Left renal cortex interstitium (tissue), 4 donors: ENCODE measurements at regions not wholly inside any gene's neighbourhood (a gene's known extent, or its start where the extent isn't known, plus 50 kb on each side); places are given as distances from the start of the nearest gene placed in this dataset.
A peak's percentile ranks its signal among the peaks of the same experiment; 100 is the strongest.

Experiments used
- DNase-seq, 4 donors: peaks; one replicate each; pipeline ENCODE4 v3.0.0-alpha.2; 2013; ENCODE audit warnings: low read depth in 4 of 4, low spot score in 2 of 4, missing footprints in 1 of 4

DNA sequence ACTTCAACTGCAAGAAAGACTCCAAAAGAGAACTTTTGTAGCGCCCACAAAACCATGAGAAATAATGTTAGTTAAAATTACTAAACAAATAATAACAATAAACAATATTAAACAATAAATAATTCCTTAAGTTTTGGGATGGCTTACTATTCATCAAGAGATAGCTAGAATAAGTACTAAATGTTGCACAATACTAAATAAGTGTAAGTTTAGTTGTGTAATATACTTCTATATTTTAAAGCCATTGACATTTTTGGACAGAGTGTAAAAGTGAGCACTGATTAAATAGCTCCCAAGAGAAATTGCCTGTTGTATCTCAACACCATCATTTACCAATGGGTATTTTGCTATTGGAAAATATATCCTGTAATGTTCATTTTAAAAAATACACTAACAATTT, 166.7 kb downstream of the ALG10 start:
- DNase-seq, result no peak

- no peak for DNase-seq
Measured at GRCh38 chr12:34190054-34190453, 167.8 kb downstream of the ALG10 start.

DNA sequence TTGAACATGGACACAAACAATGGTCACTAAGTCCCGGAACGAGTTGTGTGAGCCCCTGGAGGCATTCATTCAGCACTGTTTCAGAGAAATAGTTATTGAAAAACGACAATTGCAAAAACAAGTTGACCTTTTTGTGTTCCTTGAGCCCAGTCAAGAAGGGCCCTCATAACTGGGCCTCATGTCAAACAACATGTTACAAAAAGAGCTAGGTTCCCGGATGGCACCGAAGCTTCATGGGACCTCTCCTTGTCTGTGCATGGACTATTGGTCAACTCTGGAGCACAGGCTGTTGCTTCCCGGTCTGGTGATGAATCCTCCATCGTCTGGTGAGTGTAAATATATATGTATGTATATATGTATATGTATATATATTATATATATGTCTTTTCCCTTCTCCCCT, 176.6 kb downstream of the ALG10 start:
- no peak for DNase-seq

GRCh38 chr12:34203866-34204620, 181.7 kb downstream of the ALG10 start:
- no peak for DNase-seq

DNA sequence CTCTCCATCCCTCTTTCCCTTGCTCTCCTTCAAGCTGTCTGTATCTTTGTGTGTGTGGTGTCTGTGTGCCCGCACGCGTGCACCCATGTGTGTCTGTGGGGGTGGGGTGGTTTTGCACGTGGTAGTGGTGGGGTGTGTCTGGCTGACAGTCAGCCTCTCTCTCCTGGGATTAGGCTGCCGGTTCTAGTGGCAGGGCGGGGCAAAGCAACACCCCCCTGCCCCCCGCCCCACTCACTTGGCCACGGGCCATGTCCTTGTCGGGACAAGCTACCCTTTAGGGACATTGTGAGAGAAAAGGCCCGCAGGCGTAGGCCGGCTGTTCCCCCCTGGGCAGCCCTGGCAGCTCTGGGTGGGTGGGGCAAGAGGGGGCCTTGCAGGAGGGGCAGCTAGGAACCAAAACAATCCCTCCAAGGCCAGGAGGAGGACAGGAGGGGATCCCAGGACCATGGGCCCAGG, 182.6 kb downstream of the ALG10 start:
- DNase-seq, result no peak

- no peak for DNase-seq
Measured at GRCh38 chr12:34205401-34205800, 183.1 kb downstream of the ALG10 start.

DNA sequence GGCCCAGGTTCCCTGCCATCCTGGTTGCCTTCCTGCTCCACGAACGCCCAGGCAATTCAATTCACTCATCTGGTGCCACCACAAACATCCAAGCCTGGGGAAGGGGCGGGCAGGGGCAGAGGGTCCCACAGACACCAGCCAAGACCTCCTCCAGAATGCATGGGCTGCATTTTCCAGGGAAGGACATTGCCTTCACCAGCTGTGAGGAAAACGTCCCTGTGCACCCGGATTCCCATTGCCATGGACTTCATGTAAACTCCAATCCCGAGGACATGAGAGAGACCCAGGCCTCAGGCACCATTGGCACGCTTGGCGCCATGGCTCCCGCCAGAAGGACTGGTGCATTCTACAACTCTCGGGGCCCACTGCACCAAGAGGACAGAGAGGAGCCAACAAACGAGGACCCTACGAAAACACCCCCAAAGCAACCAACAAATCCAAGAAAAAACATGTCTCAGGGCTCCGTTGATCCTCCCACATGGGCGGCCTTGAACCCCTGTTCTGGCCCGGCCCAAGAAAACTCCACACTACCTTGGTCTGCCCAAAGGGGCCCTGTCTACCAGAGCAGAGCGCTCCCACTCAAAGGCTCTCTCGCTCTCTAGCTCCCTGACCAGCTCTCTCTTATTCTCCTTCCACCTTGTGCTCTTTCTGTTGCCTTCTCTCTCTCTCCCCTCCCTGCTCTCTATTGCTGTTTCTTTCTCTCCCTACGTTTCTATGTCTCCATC, 183.9 kb downstream of the ALG10 start:
- no peak for DNase-seq

DNA sequence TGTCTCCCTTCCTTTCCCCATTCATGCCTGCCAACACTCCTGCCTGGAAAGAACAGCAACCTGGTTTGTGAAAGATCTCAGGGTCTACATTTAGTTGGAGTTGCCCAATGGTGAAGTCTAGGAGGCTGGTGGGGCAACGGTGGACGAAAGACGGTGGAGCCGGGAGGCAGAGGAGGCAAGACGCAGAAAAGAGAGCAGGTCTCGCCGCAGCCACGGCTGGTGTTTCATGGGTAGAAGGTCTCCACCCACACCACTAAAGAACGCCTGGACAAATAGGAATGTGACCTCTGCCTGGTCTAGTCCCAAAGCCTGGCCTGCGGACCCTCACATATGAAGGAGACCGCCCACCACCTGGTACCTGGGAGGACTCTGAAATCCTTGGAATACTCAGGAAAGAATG, 185.6 kb downstream of the ALG10 start:
- DNase-seq, result no peak

DNA sequence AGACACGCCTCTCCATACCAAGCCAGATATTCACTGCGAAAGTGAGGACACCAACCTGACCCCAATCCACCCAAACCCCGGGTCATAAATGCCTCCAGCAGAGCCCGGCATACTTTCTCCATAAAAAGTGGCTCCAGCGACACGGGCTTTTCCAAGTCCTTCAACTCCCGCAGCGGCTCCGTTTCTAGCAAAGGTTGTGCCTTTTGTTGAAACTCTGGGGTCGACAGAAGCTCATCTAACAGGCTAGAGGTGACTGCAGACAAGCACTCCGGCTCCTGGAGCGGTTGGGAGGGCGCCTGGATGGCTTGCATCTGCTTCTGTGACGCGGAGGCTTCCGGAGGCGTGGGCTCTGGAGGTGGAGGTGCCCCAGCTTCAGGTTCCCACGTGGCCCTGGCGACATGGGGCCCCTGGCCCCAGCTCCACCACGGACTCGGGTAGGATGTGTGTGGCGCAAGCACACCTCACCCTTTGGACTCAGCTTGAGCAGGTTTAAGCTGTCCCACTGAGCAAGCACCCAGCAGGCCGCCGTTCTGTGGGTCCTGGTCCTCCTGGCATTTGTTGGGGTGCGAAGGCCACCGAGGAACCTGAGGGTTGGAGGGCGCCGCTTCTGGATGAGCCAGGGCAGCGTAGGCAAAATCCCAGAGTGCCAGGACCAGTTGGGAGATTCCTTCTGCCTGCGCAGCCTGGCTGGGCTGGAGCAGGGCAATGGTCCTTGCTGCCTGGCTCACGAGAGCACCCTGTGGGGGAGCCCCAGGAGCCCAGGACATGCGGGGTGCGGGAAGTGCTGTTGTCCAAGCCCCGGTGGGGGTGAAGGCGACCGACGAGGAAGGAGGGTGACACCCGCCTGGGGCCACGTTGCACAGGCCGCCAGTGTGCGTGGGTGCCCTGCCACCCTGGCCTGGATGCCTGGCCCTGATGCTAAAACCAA, 186.3 kb downstream of the ALG10 start:
- DNase-seq, result no peak

GRCh38 chr12:34209259-34209835, 187.1 kb downstream of the ALG10 start:
- no peak for DNase-seq

DNA sequence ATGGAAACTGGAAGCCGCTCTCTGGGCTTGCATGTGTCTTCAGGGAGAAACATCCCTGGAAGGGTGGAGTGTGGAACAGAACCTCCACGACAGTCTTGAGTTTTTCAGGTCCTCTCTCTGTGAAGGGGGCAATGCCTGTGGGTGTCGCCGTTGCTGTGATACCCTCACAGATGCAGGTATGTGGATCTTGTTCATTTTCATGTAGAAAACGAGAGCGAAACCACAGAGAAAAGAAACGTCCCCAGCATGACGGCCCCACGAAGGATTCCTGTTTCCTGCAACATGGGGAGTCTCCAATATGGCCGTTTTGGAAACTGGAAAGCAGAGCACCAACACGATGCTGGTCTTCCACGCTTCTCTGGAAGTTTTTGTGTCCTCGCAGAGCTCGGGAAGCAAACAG, 187.9 kb downstream of the ALG10 start:
- DNase-seq, result no peak

DNA sequence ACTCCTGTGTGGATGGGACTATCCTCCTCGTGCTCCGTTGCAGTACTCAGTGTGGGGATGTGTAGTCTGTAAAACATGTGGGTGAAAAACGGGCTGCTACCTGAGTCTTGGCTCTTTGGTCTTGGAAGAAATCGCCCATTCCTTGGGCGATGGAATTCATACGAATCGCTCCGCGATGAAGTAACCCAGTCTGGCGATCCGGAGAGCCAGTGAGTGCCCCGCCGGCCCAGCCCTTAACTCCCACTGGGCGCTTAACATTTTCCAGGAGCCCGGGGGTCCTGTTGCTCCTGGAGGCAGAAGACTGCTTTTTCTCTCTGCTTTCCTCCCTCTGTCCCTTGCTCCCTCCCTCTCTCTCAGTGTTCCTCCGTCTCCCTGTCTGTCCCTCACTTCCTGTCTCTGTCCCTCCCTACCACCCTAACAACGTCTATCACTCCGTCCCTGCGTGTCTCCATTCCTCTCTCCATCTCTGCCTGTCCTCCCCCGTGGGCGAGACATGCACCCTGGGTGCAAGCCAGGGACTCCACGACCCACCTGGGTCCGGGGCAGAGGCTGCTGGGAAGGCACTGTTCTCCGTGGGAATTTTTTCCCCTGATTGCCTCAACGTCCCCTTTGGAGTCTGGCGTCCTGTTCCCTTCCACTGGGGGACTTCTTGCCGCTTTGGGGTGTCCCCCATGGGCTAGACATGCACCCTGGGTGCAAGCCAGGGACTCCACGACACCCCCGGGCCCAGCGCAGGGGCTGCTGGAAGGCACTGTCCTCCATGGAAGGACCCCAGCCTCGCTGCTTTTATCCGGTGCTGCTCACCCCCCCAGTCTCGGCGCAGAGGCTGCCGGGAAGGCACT, 188.6 kb downstream of the ALG10 start:
- DNase-seq, result no peak

- no peak for DNase-seq
Measured at GRCh38 chr12:34212651-34213050, 190.4 kb downstream of the ALG10 start.

DNA sequence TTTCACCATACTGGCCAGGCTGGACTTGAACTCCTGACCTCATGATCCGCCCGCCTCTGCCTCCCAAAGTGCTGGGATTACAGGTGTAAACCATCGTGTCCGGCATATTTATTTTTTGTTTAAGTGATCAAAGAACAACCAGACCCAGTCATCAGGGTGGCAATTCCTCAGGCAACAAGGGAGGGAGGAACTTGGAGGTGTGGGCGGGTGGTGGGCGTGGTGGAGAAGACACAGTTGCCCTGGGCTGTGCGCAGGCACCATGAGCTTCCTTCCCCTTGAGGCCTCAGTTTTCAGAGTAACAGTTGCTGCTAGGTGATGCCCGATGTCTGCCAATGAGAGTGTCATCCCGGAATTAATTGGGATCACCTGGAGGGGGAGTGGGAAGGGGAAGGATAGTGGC, 191.7 kb downstream of the ALG10 start:
- DNase-seq, result no peak

- DNase-seq, result no peak
Measured at GRCh38 chr12:34215213-34215892, 193.1 kb downstream of the ALG10 start.

DNA sequence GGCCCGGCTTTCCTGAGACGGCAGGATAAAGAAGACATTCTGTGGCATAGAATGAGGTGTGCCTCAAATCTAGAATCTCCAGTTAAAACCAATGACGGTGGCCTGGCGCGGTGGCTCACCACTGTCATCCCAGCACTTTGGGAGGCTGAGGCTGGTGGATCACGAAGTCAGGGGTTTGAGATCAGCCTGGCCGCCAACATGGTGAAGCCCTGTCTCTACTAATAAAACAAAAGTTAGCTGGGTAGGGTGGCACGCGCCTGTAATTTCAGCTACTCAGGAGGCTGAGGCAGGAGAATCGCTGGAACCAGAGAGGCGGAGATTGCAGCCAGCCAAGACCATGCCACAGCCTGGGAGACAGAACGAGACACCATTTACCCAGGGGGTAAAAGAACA, 193.6 kb downstream of the ALG10 start:
- no peak for DNase-seq

DNA sequence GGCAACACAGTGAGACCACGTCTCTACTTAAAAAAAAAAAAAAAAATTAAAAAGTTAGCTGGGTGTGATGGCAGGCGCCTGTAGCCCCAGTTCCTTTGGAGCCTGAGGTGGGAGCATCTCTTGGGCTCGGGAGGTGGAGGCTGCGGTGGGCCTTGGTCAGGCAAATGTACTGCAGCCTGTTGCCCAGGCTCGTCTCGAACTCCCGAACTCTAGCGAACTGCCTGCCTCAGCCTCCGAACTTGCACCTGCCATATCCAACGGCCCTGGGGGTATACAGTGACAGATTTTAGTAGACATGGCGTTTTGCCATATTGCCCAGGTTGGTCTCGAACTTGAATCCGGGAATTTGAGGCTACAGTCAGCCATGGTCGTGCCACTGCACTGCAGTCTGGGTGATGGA, 195.4 kb downstream of the ALG10 start:
- DNase-seq, result no peak

GRCh38 chr12:34218193-34219045, 196.1 kb downstream of the ALG10 start:
- DNase-seq, result peak in 3 of 4 donors; percentile 4 to 38 (median 34)
